GM23248 (cell line): ENCODE measurements at regions not wholly inside any gene's neighbourhood (a gene's known extent, or its start where the extent isn't known, plus 50 kb on each side); places are given as distances from the start of the nearest gene placed in this dataset.

Experiments used
- DNase-seq: peaks from one replicate; pipeline ENCODE4 v3.0.0-alpha.2; 2015
- H2AFZ ChIP-seq: fragments of 200-600 bp; sonication (generic); 2 replicates; pipeline ENCODE4 v1.6.1; 2016; ENCODE audit warnings: antibody characterized with exemption
- H3F3A ChIP-seq: fragments of 200-600 bp; sonication (generic); 2 replicates; pipeline ENCODE4 v1.6.1; 2016; ENCODE audit warnings: mild to moderate bottlenecking, antibody characterized with exemption, mixed run types; ENCODE audit not compliant: insufficient read depth
- H3K27ac ChIP-seq: fragments of 200-600 bp; sonication (generic); 2 replicates; pipeline ENCODE4 v1.5.1; 2016; ENCODE audit warnings: mild to moderate bottlenecking
- H3K27me3 ChIP-seq: fragments of 200-600 bp; sonication (generic); replicated peaks from 2 replicates; pipeline ENCODE4 v1.6.1; 2016; ENCODE audit warnings: mild to moderate bottlenecking; ENCODE audit not compliant: insufficient read depth
- H3K36me3 ChIP-seq: fragments of 200-600 bp; sonication (generic); 2 replicates; pipeline ENCODE4 v1.6.1; 2016; ENCODE audit warnings: low read depth, mild to moderate bottlenecking
- H3K4me1 ChIP-seq: fragments of 200-600 bp; sonication (generic); 2 replicates; pipeline ENCODE4 v1.6.1; 2016; ENCODE audit warnings: mild to moderate bottlenecking; ENCODE audit not compliant: insufficient read depth
- H3K4me2 ChIP-seq: fragments of 200-600 bp; sonication (generic); one replicate; pipeline ENCODE4 v1.6.1; 2016; ENCODE audit warnings: mild to moderate bottlenecking; ENCODE audit not compliant: unreplicated experiment
- H3K4me3 ChIP-seq: fragments of 200-600 bp; sonication (generic); 2 replicates; pipeline ENCODE4 v1.5.1; 2016; ENCODE audit warnings: mild to moderate bottlenecking
- H3K79me2 ChIP-seq: fragments of 200-600 bp; sonication (generic); 2 replicates; pipeline ENCODE4 v1.6.1; 2016; ENCODE audit warnings: mild to moderate bottlenecking; ENCODE audit not compliant: insufficient read depth
- H3K9ac ChIP-seq: fragments of 200-600 bp; sonication (generic); 2 replicates; pipeline ENCODE4 v1.6.1; 2016; ENCODE audit warnings: mild to moderate bottlenecking
- H3K9me2 ChIP-seq: fragments of 200-600 bp; sonication (generic); 2 replicates; pipeline ENCODE4 v1.6.1; 2016; ENCODE audit warnings: mixed run types, mild to moderate bottlenecking, moderate library complexity; ENCODE audit not compliant: insufficient read depth
- H3K9me3 ChIP-seq: fragments of 200-600 bp; sonication (generic); one replicate; pipeline ENCODE4 v1.6.1; 2017; ENCODE audit warnings: low read depth
- H4K20me1 ChIP-seq: fragments of 200-600 bp; sonication (generic); 2 replicates; pipeline ENCODE4 v1.6.0; 2016; ENCODE audit not compliant: insufficient read depth
- EZH2 ChIP-seq: fragments of 200-600 bp; sonication (generic); IDR thresholded peaks from 2 replicates; pipeline ENCODE4 v1.6.1; 2018; ENCODE audit warnings: antibody characterized with exemption, mild to moderate bottlenecking; ENCODE audit not compliant: insufficient read depth, poor library complexity, severe bottlenecking
- EZH2phosphoT487 ChIP-seq: fragments of 200-600 bp; sonication (generic); IDR thresholded peaks from 2 replicates; pipeline ENCODE4 v1.6.1; 2018; ENCODE audit warnings: antibody characterized with exemption, moderate library complexity, mild to moderate bottlenecking, low read depth; ENCODE audit not compliant: insufficient read depth
- WGBS, 2 experiments: methylation state at CpG; one replicate each; pipeline ENCODE4 v1.1.6; 2015 to 2017; ENCODE audit warnings: low lambda C conversion rate in 2 of 2, low coverage in 1 of 2; ENCODE audit errors: missing lambda C conversion rate in 2 of 2; 5-methylcytosine and 5-hydroxymethylcytosine counted together
- in situ Hi-C: fragments of 300-500 bp; cut with MboI; formaldehyde crosslinking; loops from 2 replicates; pipeline ENCODE4 v1.15.0; 2020

GRCh38 chr7:155360495-155361345 is 63.0 kb downstream of the INSIG1 start:
- no peak for DNase-seq
- Histone ChIP-seq H3K4me1 (no peaks in the 10 kb centered on the region), H3K79me2 (no peaks in the 10 kb centered on the region), H3F3A (peaks cover 11% of the 10 kb centered on the region; the same call in 1 of the 2 replicates), H3K9me2 (no peaks in the 10 kb centered on the region), H3K9ac (no peak overlapping the region), H2AFZ (no peak overlapping the region), H4K20me1 (no peaks in the 10 kb centered on the region), H3K27me3 (peaks cover 15% of the 10 kb centered on the region; the same call in 1 of the 2 replicates), H3K9me3 (no peaks in the 10 kb centered on the region), H3K27ac (no peak overlapping the region), H3K4me3 (no peak overlapping the region), H3K4me2 (no peak overlapping the region), H3K36me3 (no peaks in the 10 kb centered on the region)
- in situ Hi-C loops = no loop called here
- TF ChIP-seq EZH2 (no peak), EZH2phosphoT487 (no peak)
- WGBS, 2 experiments = 45 to 48% methylated on average over 20 of the region's 20 CpGs

GRCh38 chr7:155361346-155361680 is 63.6 kb downstream of the INSIG1 start:
- no peak for DNase-seq
- H3K79me2 ChIP-seq = no peaks in the 10 kb centered on the region
- H3K4me2 ChIP-seq = no peak overlapping the region
- no peaks in the 10 kb centered on the region for H4K20me1 ChIP-seq
- in situ Hi-C loops = no loop called here
- H3K27me3 ChIP-seq = peaks cover 15% of the 10 kb centered on the region; the same call in 1 of the 2 replicates
- H3F3A ChIP-seq = peaks cover 11% of the 10 kb centered on the region; the same call in 1 of the 2 replicates
- H3K4me1 ChIP-seq = no peaks in the 10 kb centered on the region
- no peaks in the 10 kb centered on the region for H3K36me3 ChIP-seq
- TF ChIP-seq EZH2phosphoT487 (no peak), EZH2 (no peak)
- no peak overlapping the region for H3K27ac ChIP-seq
- WGBS, 2 experiments = 43 to 56% methylated on average over 10 to 12 of the region's 12 CpGs
- no peak overlapping the region for H3K9ac ChIP-seq
- no peaks in the 10 kb centered on the region for H3K9me3 ChIP-seq
- no peak overlapping the region for H3K4me3 ChIP-seq
- no peak overlapping the region for H2AFZ ChIP-seq
- H3K9me2 ChIP-seq = no peaks in the 10 kb centered on the region

- H4K20me1 ChIP-seq = no peaks in the 10 kb centered on the region
- H3K36me3 ChIP-seq = no peaks in the 10 kb centered on the region
- no peak overlapping the region for H3K9ac ChIP-seq
- no peak for TF ChIP-seq EZH2phosphoT487
- no peak for TF ChIP-seq EZH2
- WGBS, 2 experiments = 55 to 60% methylated on average over 7 of the region's 7 CpGs
- H3K9me2 ChIP-seq = no peaks in the 10 kb centered on the region
- peaks cover 15% of the 10 kb centered on the region; the same call in 1 of the 2 replicates for H3K27me3 ChIP-seq
- no peak overlapping the region for H3K4me3 ChIP-seq
- no peaks in the 10 kb centered on the region for H3K79me2 ChIP-seq
- no peak for DNase-seq
- peaks cover 4% of the 10 kb centered on the region; the same call in 1 of the 2 replicates for H3F3A ChIP-seq
- no peaks in the 10 kb centered on the region for H3K9me3 ChIP-seq
- in situ Hi-C loops = no loop called here
- no peaks in the 10 kb centered on the region for H3K4me1 ChIP-seq
- H2AFZ ChIP-seq = no peak overlapping the region
- H3K4me2 ChIP-seq = no peak overlapping the region
- no peak overlapping the region for H3K27ac ChIP-seq
Measured at GRCh38 chr7:155361947-155362346, 64.3 kb downstream of the INSIG1 start.

GRCh38 chr7:155362380-155363145 is 64.9 kb downstream of the INSIG1 start:
- TF ChIP-seq EZH2 (no peak), EZH2phosphoT487 (no peak)
- Histone ChIP-seq H3K4me1 (no peaks in the 10 kb centered on the region), H3K27ac (no peak overlapping the region), H3F3A (no peaks in the 10 kb centered on the region), H3K36me3 (no peaks in the 10 kb centered on the region), H3K4me3 (no peak overlapping the region), H3K9me2 (no peaks in the 10 kb centered on the region), H3K9ac (no peak overlapping the region), H3K79me2 (no peaks in the 10 kb centered on the region), H4K20me1 (no peaks in the 10 kb centered on the region), H3K27me3 (peaks cover 15% of the 10 kb centered on the region; the same call in 1 of the 2 replicates), H3K4me2 (no peak overlapping the region), H3K9me3 (no peaks in the 10 kb centered on the region), H2AFZ (no peak overlapping the region)
- in situ Hi-C loops = no loop called here
- no peak for DNase-seq
- 42 to 44% methylated on average over 11 of the region's 11 CpGs for WGBS, 2 experiments
